ENCODE measurements at regions not wholly inside any gene's neighbourhood (a gene's known extent, or its start where the extent isn't known, plus 50 kb on each side); places are given as distances from the start of the nearest gene placed in this dataset.

GRCh38 chr5:164097749-164098148 lies 592.3 kb downstream of the MAT2B start:
- no peaks in the 10 kb centered on the region for H3K9me3 ChIP-seq (ENCODE audit: insufficient read depth, low read length)
- H3K4me2 ChIP-seq (ENCODE audit: low read depth, low read length, poor library complexity, severe bottlenecking) = no peak overlapping the region
- H3K9ac ChIP-seq (ENCODE audit: low read length) = no peak overlapping the region

GRCh38 chr5:164098531-164098930 lies 593.1 kb downstream of the MAT2B start:
- H3K27me3 ChIP-seq (ENCODE audit: low read length) = no peaks in the 10 kb centered on the region
- H3F3A ChIP-seq (ENCODE audit: insufficient read depth) = no peaks in the 10 kb centered on the region
- H3K79me2 ChIP-seq (ENCODE audit: insufficient read depth, low read length) = no peaks in the 10 kb centered on the region
- H2AFZ ChIP-seq (ENCODE audit: low read depth, low read length, severe bottlenecking) = no peak overlapping the region
- no peak overlapping the region for H3K27ac ChIP-seq (ENCODE audit: low read depth, low read length)
- H3K9ac ChIP-seq (ENCODE audit: low read length) = no peak overlapping the region
- no peak overlapping the region for H3K4me2 ChIP-seq (ENCODE audit: low read depth, low read length, poor library complexity, severe bottlenecking)
- H3K36me3 ChIP-seq (ENCODE audit: low read length) = no peaks in the 10 kb centered on the region
- H3K9me2 ChIP-seq (replicated peaks; ENCODE audit: insufficient read depth, low read length) = no peaks in the 10 kb centered on the region
- TF ChIP-seq EZH2phosphoT487 (conservative IDR thresholded peaks at IDR 0.05; ENCODE audit: low read length) (no peak), CTCF (IDR thresholded peaks at IDR 0.05; ENCODE audit: insufficient read depth, low read length, poor library complexity, severe bottlenecking) (no peak)
- H3K9me3 ChIP-seq (ENCODE audit: insufficient read depth, low read length) = no peaks in the 10 kb centered on the region
- no peaks in the 10 kb centered on the region for H4K20me1 ChIP-seq (ENCODE audit: low read depth, low read length)
- no peak overlapping the region for H3K4me3 ChIP-seq (ENCODE audit: insufficient read depth, low read length, poor library complexity, severe bottlenecking)

More at GRCh38 chr5:164097749-164098148, 592.3 kb downstream of the MAT2B start:
- Histone ChIP-seq H3K9me2 (replicated peaks; ENCODE audit: insufficient read depth, low read length) (no peaks in the 10 kb centered on the region), H3K27me3 (ENCODE audit: low read length) (no peaks in the 10 kb centered on the region), H3K27ac (ENCODE audit: low read depth, low read length) (no peak overlapping the region), H3K36me3 (ENCODE audit: low read length) (no peaks in the 10 kb centered on the region), H3K4me3 (ENCODE audit: insufficient read depth, low read length, poor library complexity, severe bottlenecking) (no peak overlapping the region), H2AFZ (ENCODE audit: low read depth, low read length, severe bottlenecking) (no peak overlapping the region), H4K20me1 (ENCODE audit: low read depth, low read length) (no peaks in the 10 kb centered on the region), H3F3A (ENCODE audit: insufficient read depth) (no peaks in the 10 kb centered on the region), H3K79me2 (ENCODE audit: insufficient read depth, low read length) (no peaks in the 10 kb centered on the region)
- TF ChIP-seq EZH2phosphoT487 (conservative IDR thresholded peaks at IDR 0.05; ENCODE audit: low read length) (no peak), CTCF (IDR thresholded peaks at IDR 0.05; ENCODE audit: insufficient read depth, low read length, poor library complexity, severe bottlenecking) (no peak)

GRCh38 chr5:164098979-164099378 lies 593.6 kb downstream of the MAT2B start:
- Histone ChIP-seq H3K4me2 (ENCODE audit: low read depth, low read length, poor library complexity, severe bottlenecking) (no peak overlapping the region), H4K20me1 (ENCODE audit: low read depth, low read length) (no peaks in the 10 kb centered on the region), H3K4me3 (ENCODE audit: insufficient read depth, low read length, poor library complexity, severe bottlenecking) (no peak overlapping the region), H3F3A (ENCODE audit: insufficient read depth) (no peaks in the 10 kb centered on the region), H3K79me2 (ENCODE audit: insufficient read depth, low read length) (no peaks in the 10 kb centered on the region), H3K36me3 (ENCODE audit: low read length) (no peaks in the 10 kb centered on the region), H2AFZ (ENCODE audit: low read depth, low read length, severe bottlenecking) (no peak overlapping the region), H3K9me2 (replicated peaks; ENCODE audit: insufficient read depth, low read length) (no peaks in the 10 kb centered on the region), H3K27ac (ENCODE audit: low read depth, low read length) (no peak overlapping the region), H3K9ac (ENCODE audit: low read length) (no peak overlapping the region), H3K27me3 (ENCODE audit: low read length) (no peaks in the 10 kb centered on the region), H3K9me3 (ENCODE audit: insufficient read depth, low read length) (no peaks in the 10 kb centered on the region)
- TF ChIP-seq EZH2phosphoT487 (conservative IDR thresholded peaks at IDR 0.05; ENCODE audit: low read length) = no peak
- TF ChIP-seq CTCF (IDR thresholded peaks at IDR 0.05; ENCODE audit: insufficient read depth, low read length, poor library complexity, severe bottlenecking) = no peak

All from SU-DHL-6 (cell line).